IMR-90 (cell line): ENCODE measurements at regions not wholly inside any gene's neighbourhood (a gene's known extent, or its start where the extent isn't known, plus 50 kb on each side); places are given as distances from the start of the nearest gene placed in this dataset.

Experiments
- ATAC-seq: fragments of 200-7000 bp; cut with Tn5 transposase; 2 replicates; pipeline ENCODE4 v1.9.1; 2020; ENCODE audit warnings: low read depth, mild to moderate bottlenecking, moderate library complexity
- BruUV-seq: library from RNA; stranded (reverse); fragments of 400-500 nt; replicated peaks from 2 replicates; lab custom pipeline; 2021; lab: Mats Ljungman, UMichigan
- CTCF ChIA-PET: fragments of 300-600 bp; formaldehyde crosslinking; extraction: SDS; loops from one replicate; lab custom pipeline; 2021; ENCODE audit warnings: antibody characterized with exemption; lab: Yijun Ruan, JAX
- POLR2A ChIA-PET: fragments of 300-600 bp; sonication (Branson Sonifier 250); formaldehyde crosslinking; loops from one replicate; lab custom pipeline; 2022; ENCODE audit warnings: antibody characterized with exemption; ENCODE audit not compliant: unreplicated experiment; lab: Charles Lee
- DNase-seq: peaks from one replicate; pipeline ENCODE4 v3.0.0; 2013
- H2AFZ ChIP-seq: replicated peaks from 2 replicates; pipeline ENCODE3; 2013; ENCODE audit warnings: low read length, mild to moderate bottlenecking; ENCODE audit not compliant: poor library complexity
- H2AK5ac ChIP-seq: 2 replicates; pipeline ENCODE4 v1.6.1; 2013; ENCODE audit warnings: low read depth, low read length, inconsistent platforms
- H2AK9ac ChIP-seq: replicated peaks from 2 replicates; pipeline ENCODE3; 2013; ENCODE audit warnings: mild to moderate bottlenecking, low read depth, low read length, moderate library complexity; ENCODE audit not compliant: poor library complexity
- H2BK120ac ChIP-seq: 2 replicates; pipeline ENCODE4 v1.6.1; 2013; ENCODE audit warnings: low read depth, low read length, inconsistent platforms
- H2BK15ac ChIP-seq: 3 replicates; pipeline ENCODE4 v1.6.1; 2013; ENCODE audit warnings: low read depth, low read length, inconsistent platforms
- H2BK20ac ChIP-seq: 2 replicates; pipeline ENCODE4 v1.6.1; 2013; ENCODE audit warnings: low read depth, mild to moderate bottlenecking, inconsistent platforms, low read length, moderate library complexity
- H2BK5ac ChIP-seq: 2 replicates; pipeline ENCODE4 v1.6.1; 2013; ENCODE audit warnings: mild to moderate bottlenecking, low read depth, low read length, inconsistent platforms; ENCODE audit not compliant: poor library complexity, severe bottlenecking
- H3K14ac ChIP-seq: replicated peaks from 2 replicates; pipeline ENCODE4 v1.6.1; 2013; ENCODE audit warnings: low read depth, low read length, inconsistent platforms
- H3K18ac ChIP-seq: 2 replicates; pipeline ENCODE4 v1.6.1; 2013; ENCODE audit warnings: low read depth, low read length, control low read depth
- H3K23ac ChIP-seq: 2 replicates; pipeline ENCODE4 v1.6.1; 2013; ENCODE audit warnings: low read depth, low read length, inconsistent platforms
- H3K27ac ChIP-seq: 2 replicates; pipeline ENCODE4 v1.5.1; 2013; ENCODE audit warnings: mild to moderate bottlenecking, control low read depth, low read length; ENCODE audit not compliant: insufficient read depth
- H3K27me3 ChIP-seq: 2 replicates; pipeline ENCODE4 v1.6.1; 2013; ENCODE audit warnings: low read length; ENCODE audit not compliant: control insufficient read depth, insufficient read depth
- H3K36me3 ChIP-seq: 2 replicates; pipeline ENCODE4 v1.6.1; 2013; ENCODE audit warnings: low read length, mixed read lengths; ENCODE audit not compliant: control insufficient read depth, insufficient read depth
- H3K4ac ChIP-seq: 2 replicates; pipeline ENCODE4 v1.6.1; 2013; ENCODE audit warnings: low read depth, low read length, inconsistent platforms
- H3K4me1 ChIP-seq: 2 replicates; pipeline ENCODE4 v1.6.1; 2013; ENCODE audit warnings: low read length, mixed read lengths; ENCODE audit not compliant: control insufficient read depth, insufficient read depth
- H3K4me2 ChIP-seq: 2 replicates; pipeline ENCODE4 v1.6.1; 2013; ENCODE audit warnings: low read depth, mild to moderate bottlenecking, control low read depth, low read length, moderate library complexity
- H3K4me3 ChIP-seq: 2 replicates; pipeline ENCODE4 v1.5.1; 2013; ENCODE audit warnings: low read depth, mild to moderate bottlenecking, control low read depth, low read length, moderate library complexity; ENCODE audit not compliant: insufficient read depth
- H3K56ac ChIP-seq: 2 replicates; pipeline ENCODE4 v1.6.1; 2013; ENCODE audit warnings: low read length, inconsistent platforms; ENCODE audit not compliant: insufficient read depth; ENCODE audit errors: extremely low read depth
- H3K79me1 ChIP-seq, 2 experiments: 2 replicates each; pipeline ENCODE4 v1.6.1; 2013; ENCODE audit warnings: low read length in 2 of 2, inconsistent platforms in 1 of 2, low read depth in 1 of 2
- H3K9ac ChIP-seq: 2 replicates; pipeline ENCODE4 v1.6.1; 2013; ENCODE audit warnings: low read depth, low read length, control low read depth
- H3K9me1 ChIP-seq: 2 replicates; pipeline ENCODE4 v1.6.1; 2013; ENCODE audit warnings: low read length, inconsistent platforms; ENCODE audit not compliant: insufficient read depth
- H3K9me3 ChIP-seq: 2 replicates; pipeline ENCODE4 v1.6.1; 2013; ENCODE audit warnings: low read length; ENCODE audit not compliant: control insufficient read depth, insufficient read depth
- H4K20me1 ChIP-seq: 2 replicates; pipeline ENCODE4 v1.6.1; 2013; ENCODE audit warnings: low read length, inconsistent platforms; ENCODE audit not compliant: insufficient read depth
- H4K5ac ChIP-seq: 2 replicates; pipeline ENCODE4 v1.6.1; 2013; ENCODE audit warnings: mild to moderate bottlenecking, low read depth, low read length, control low read depth
- H4K8ac ChIP-seq, 2 experiments: 2 replicates each; pipeline ENCODE4 v1.6.1; 2013; ENCODE audit warnings: low read depth in 2 of 2, low read length in 2 of 2, control low read depth in 1 of 2, inconsistent platforms in 1 of 2
- H4K91ac ChIP-seq: 2 replicates; pipeline ENCODE4 v1.6.1; 2013; ENCODE audit warnings: low read depth, low read length, inconsistent platforms; ENCODE audit not compliant: insufficient read depth
- NFE2L2 ChIP-seq: fragments of 150-350 bp; IDR thresholded peaks from 2 replicates; pipeline ENCODE4 v1.6.1; 2016; ENCODE audit warnings: low read depth, mild to moderate bottlenecking, low read length
- SMC3 ChIP-seq: fragments of 150-350 bp; IDR thresholded peaks from 2 replicates; pipeline ENCODE4 v1.6.1; 2016; ENCODE audit warnings: low read depth, mild to moderate bottlenecking, antibody characterized with exemption, low read length, moderate library complexity
- WGBS, 2 experiments: methylation state at CpG; one replicate each; pipeline versions ENCODE4 v1.1.5 to v1.1.7; 2013; ENCODE audit warnings: missing lambda C conversion rate in 2 of 2; ENCODE audit not compliant: insufficient read length in 1 of 2; ENCODE audit errors: extremely low coverage in 2 of 2; 5-methylcytosine and 5-hydroxymethylcytosine counted together
- dilution Hi-C: fragments of 300-500 bp; cut with HindIII; formaldehyde crosslinking; loops from one replicate; pipeline ENCODE4 v1.14.3; 2018; ENCODE audit warnings: low sequenced_read_pairs; ENCODE audit not compliant: unreplicated experiment
- in situ Hi-C: fragments of 300-500 bp; cut with MboI; formaldehyde crosslinking; loops from 3 replicates; pipeline ENCODE4 v1.14.3; 2019; ENCODE audit warnings: low sequenced_read_pairs, inconsistent platforms, mixed read lengths
- intact Hi-C: fragments of 100-400 bp; cut with micrococcal nuclease; formaldehyde crosslinking; loops from 2 replicates; pipeline ENCODE4 v1.10.0; 2022

GRCh38 chr1:193514397-193514796 is 328.0 kb upstream of the B3GALT2 start:
- dilution Hi-C loops (no loop called here), intact Hi-C loops (no loop called here), in situ Hi-C loops (no loop called here)
- Histone ChIP-seq H3K18ac (no peak overlapping the region), H3K79me1 (no peaks in the 10 kb centered on the region), H3K4me2 (no peak overlapping the region), H2AK5ac (no peak overlapping the region), H2AK9ac (no peak overlapping the region), H3K9ac (no peak overlapping the region), H4K8ac (no peak overlapping the region), H3K4me1 (no peaks in the 10 kb centered on the region), H4K20me1 (no peaks in the 10 kb centered on the region), H2BK120ac (no peak overlapping the region), H2BK15ac (no peak overlapping the region), H3K4ac (no peak overlapping the region), H2BK5ac (no peak overlapping the region), H2BK20ac (no peak overlapping the region), H3K27me3 (no peaks in the 10 kb centered on the region), H2AFZ (no peak overlapping the region), H3K23ac (no peak overlapping the region), H3K36me3 (no peaks in the 10 kb centered on the region), H4K91ac (no peak overlapping the region), H3K27ac (no peak overlapping the region), H3K9me3 (no peaks in the 10 kb centered on the region), H4K5ac (no peak overlapping the region), H3K56ac (no peak overlapping the region), H3K14ac (no peak overlapping the region), H3K9me1 (no peaks in the 10 kb centered on the region), H3K4me3 (no peak overlapping the region)
- no TSS peak for BruUV-seq
- ChIA-PET POLR2A (no interaction called here), CTCF (no interaction called here)
- TF ChIP-seq NFE2L2 (peak; percentile 41; the same call in 1 of the 2 replicates), SMC3 (no peak)
- WGBS, 2 experiments, result no CpG with 5 or more reads among the region's 4 CpGs
- no peak for DNase-seq
- no peak for ATAC-seq
